Esophagus muscularis mucosa (tissue), 4 donors: ENCODE measurements at regions not wholly inside any gene's neighbourhood (a gene's known extent, or its start where the extent isn't known, plus 50 kb on each side); places are given as distances from the start of the nearest gene placed in this dataset.

Experiments used
- DNase-seq: peaks from one replicate; pipeline ENCODE4 v3.0.0-alpha.2; 2017; ENCODE audit errors: extremely low spot score
- H3K27ac ChIP-seq, 4 donors: fragments of 200-600 bp; sonication (generic); replicated peaks in 1 of 4; 1 replicate in 3 of 4; 2 replicates in 1 of 4; pipeline ENCODE4 v1.5.1; 2016 to 2019; ENCODE audit warnings: mild to moderate bottlenecking in 1 of 4
- H3K27me3 ChIP-seq, 4 donors: fragments of 200-600 bp; sonication (generic); one replicate each; pipeline versions ENCODE4 v1.5.1 to v1.6.0; 2016 to 2019
- H3K36me3 ChIP-seq, 4 donors: fragments of 200-600 bp; sonication (generic); one replicate each; pipeline ENCODE4 v1.5.1; 2016 to 2019
- H3K4me1 ChIP-seq, 4 donors: fragments of 200-600 bp; sonication (generic); one replicate each; pipeline ENCODE4 v1.5.1; 2016 to 2019
- H3K4me3 ChIP-seq, 4 donors: fragments of 200-600 bp; sonication (generic); 1 replicate in 2 of 4; 2 replicates in 2 of 4; pipeline ENCODE4 v1.5.1; 2016 to 2019; ENCODE audit warnings: mild to moderate bottlenecking in 4 of 4, moderate library complexity in 1 of 4
- H3K9me3 ChIP-seq, 4 donors: fragments of 200-600 bp; sonication (generic); 1 replicate in 3 of 4; 2 replicates in 1 of 4; pipeline ENCODE4 v1.5.1; 2016 to 2019
- EP300 ChIP-seq: sonication (generic); formaldehyde crosslinking; IDR thresholded peaks from one replicate; pipeline ENCODE4 v1.6.1; 2017; ENCODE audit warnings: antibody characterized with exemption
- POLR2A ChIP-seq: fragments of 450-650 bp; IDR thresholded peaks from one replicate; pipeline ENCODE4 v1.6.1; 2017; ENCODE audit warnings: antibody characterized with exemption, moderate library complexity, mild to moderate bottlenecking, low read depth
- POLR2AphosphoS5 ChIP-seq, 2 donors: sonication (generic); formaldehyde crosslinking; IDR thresholded peaks; one replicate each; pipeline ENCODE4 v1.6.1; 2017; ENCODE audit warnings: antibody characterized with exemption in 2 of 2
- WGBS: methylation state at CpG from one replicate; pipeline ENCODE4 v1.1.5; 2018; 5-methylcytosine and 5-hydroxymethylcytosine counted together
- intact Hi-C: fragments of 100-400 bp; cut with DNase I; formaldehyde crosslinking; loops from one replicate; pipeline ENCODE4 v1.15.1; 2023
- TF ChIP-seq, protein P1 (sequence below), 3 experiments: fragments of 200-600 bp in 2 of 3; fragments of 450-650 bp in 1 of 3; sonication (generic) in 2 of 3; IDR thresholded peaks; one replicate each; pipeline ENCODE4 v1.5.1; 2017 to 2019; ENCODE audit warnings: antibody characterized with exemption in 3 of 3, mild to moderate bottlenecking in 2 of 3, moderate library complexity in 1 of 3

- no peak overlapping the region for H3K4me3 ChIP-seq
- no peaks in the 10 kb centered on the region for H3K9me3 ChIP-seq
- no peak for DNase-seq
- no peak overlapping the region for H3K27ac ChIP-seq
- H3K27me3 ChIP-seq: no peaks in the 10 kb centered on the region
- no peaks in the 10 kb centered on the region for H3K4me1 ChIP-seq
- WGBS: 93% methylated on average over 3 of the region's 3 CpGs
- H3K36me3 ChIP-seq: no peaks in the 10 kb centered on the region
- TF ChIP-seq, protein P1, sequence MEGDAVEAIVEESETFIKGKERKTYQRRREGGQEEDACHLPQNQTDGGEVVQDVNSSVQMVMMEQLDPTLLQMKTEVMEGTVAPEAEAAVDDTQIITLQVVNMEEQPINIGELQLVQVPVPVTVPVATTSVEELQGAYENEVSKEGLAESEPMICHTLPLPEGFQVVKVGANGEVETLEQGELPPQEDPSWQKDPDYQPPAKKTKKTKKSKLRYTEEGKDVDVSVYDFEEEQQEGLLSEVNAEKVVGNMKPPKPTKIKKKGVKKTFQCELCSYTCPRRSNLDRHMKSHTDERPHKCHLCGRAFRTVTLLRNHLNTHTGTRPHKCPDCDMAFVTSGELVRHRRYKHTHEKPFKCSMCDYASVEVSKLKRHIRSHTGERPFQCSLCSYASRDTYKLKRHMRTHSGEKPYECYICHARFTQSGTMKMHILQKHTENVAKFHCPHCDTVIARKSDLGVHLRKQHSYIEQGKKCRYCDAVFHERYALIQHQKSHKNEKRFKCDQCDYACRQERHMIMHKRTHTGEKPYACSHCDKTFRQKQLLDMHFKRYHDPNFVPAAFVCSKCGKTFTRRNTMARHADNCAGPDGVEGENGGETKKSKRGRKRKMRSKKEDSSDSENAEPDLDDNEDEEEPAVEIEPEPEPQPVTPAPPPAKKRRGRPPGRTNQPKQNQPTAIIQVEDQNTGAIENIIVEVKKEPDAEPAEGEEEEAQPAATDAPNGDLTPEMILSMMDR (IDR thresholded peaks at IDR 0.05): no peak
- no peak for TF ChIP-seq EP300
- no peak for TF ChIP-seq POLR2AphosphoS5 (IDR thresholded peaks at IDR 0.05)
- TF ChIP-seq POLR2A: no peak
- intact Hi-C loops: no loop called here
Observed at GRCh38 chr10:8576911-8577310, 522.4 kb downstream of the GATA3 start.

- intact Hi-C loops: no loop called here
- 84% methylated on average over 7 of the region's 7 CpGs for WGBS
- no peak for TF ChIP-seq EP300
- no peak for TF ChIP-seq POLR2A
- no peak for TF ChIP-seq POLR2AphosphoS5 (IDR thresholded peaks at IDR 0.05)
Observed at GRCh38 chr10:8577686-8578085, 523.2 kb downstream of the GATA3 start.

DNA sequence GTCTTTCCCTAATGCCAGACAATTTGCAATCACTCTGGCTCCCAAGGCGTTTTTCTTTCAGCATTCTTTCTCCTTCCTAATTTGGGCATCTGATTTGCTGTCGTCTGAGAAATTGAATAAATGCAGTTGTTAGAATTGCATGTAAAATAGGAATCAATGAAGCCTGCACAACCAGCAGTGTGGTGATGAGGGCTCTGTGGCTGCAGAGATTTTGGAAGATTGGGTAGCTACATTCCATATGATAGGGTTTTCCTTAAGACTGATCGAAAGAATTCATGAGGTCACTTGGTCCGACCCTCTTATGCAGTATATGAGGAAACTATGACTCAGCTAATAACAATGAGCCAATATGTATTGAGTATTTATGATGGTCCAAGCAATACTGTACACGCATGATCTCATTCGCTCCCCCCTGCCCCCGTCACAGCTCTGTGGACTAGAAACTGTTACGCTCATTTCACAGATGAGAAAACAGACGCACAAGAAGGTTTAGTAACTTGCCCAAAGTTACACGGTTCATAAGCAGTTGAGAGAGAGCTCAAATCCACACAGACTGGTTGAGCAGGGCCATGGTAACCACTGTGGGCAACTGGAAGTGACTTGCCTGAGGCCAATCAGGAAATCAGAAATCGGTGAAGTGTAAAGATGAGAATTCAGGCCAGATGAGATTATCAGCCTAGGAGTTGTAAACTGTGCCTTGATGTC lies 527.2 kb downstream of the GATA3 start:
- 73% methylated on average over 10 of the region's 11 CpGs for WGBS
- intact Hi-C loops: no loop called here
- no peaks in the 10 kb centered on the region for H3K4me1 ChIP-seq
- no peak overlapping the region for H3K27ac ChIP-seq
- H3K4me3 ChIP-seq: no peak overlapping the region
- H3K36me3 ChIP-seq: no peaks in the 10 kb centered on the region
- H3K9me3 ChIP-seq: no peaks in the 10 kb centered on the region
- no peak for DNase-seq
- no peaks in the 10 kb centered on the region for H3K27me3 ChIP-seq
- no peak for TF ChIP-seq POLR2A
- TF ChIP-seq EP300: no peak
- no peak for TF ChIP-seq POLR2AphosphoS5 (IDR thresholded peaks at IDR 0.05)
- TF ChIP-seq, protein P1 (IDR thresholded peaks at IDR 0.05): no peak

More at GRCh38 chr10:8577686-8578085, 523.2 kb downstream of the GATA3 start:
- Histone ChIP-seq H3K27me3 (no peaks in the 10 kb centered on the region), H3K4me1 (no peaks in the 10 kb centered on the region), H3K4me3 (no peak overlapping the region), H3K9me3 (no peaks in the 10 kb centered on the region), H3K36me3 (no peaks in the 10 kb centered on the region), H3K27ac (no peak overlapping the region)
- no peak for DNase-seq

DNA sequence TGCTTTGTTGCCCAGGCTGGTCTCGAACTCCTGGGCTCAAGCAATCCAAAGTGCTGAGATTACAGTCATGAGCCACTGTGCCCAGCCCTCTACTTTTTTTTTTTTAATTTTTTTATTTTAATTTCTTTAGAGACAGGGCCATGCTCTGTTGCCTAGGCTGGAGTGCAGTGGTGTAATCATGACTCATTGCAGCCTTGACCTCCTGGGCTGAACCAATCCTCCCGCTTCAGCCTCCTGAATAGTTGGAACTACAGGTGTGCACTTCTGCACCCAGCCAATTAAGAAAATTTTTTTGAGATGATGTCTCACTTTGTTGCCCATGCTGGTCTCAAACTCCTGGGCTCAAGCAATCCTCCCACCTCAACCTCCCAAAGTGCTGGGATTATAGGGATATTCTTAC lies 528.6 kb downstream of the GATA3 start:
- H3K4me3 ChIP-seq: no peak overlapping the region
- intact Hi-C loops: no loop called here
- no peak overlapping the region for H3K27ac ChIP-seq
- DNase-seq: no peak
- TF ChIP-seq EP300: no peak
- H3K36me3 ChIP-seq: no peaks in the 10 kb centered on the region
- H3K9me3 ChIP-seq: no peaks in the 10 kb centered on the region
- 79% methylated on average over 2 of the region's 2 CpGs for WGBS
- no peaks in the 10 kb centered on the region for H3K27me3 ChIP-seq
- no peaks in the 10 kb centered on the region for H3K4me1 ChIP-seq

DNA sequence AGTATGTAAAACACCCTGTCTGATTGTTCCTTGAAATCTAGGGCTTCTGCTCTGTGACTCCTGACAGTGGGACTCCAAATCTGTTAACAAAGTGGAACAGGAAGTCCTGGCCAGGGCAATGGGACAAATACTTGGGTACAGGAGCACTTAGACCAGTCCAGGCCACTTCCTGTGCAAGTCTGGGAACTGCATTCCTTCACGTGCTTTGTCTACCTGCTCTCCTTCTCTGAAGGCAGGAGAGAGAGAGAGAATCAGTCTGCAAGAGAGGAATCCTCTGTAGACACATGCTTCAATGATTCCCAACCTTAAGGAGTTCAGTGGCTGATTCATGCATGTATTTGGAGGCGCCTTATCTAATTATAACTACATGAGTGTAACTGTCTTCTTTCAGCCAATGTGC lies 530.2 kb downstream of the GATA3 start:
- intact Hi-C loops: no loop called here
- no peaks in the 10 kb centered on the region for H3K36me3 ChIP-seq
- DNase-seq: no peak
- H3K27ac ChIP-seq: no peak overlapping the region
- H3K4me1 ChIP-seq: no peaks in the 10 kb centered on the region
- no peaks in the 10 kb centered on the region for H3K27me3 ChIP-seq
- TF ChIP-seq EP300 (no peak), POLR2A (no peak), POLR2AphosphoS5 (IDR thresholded peaks at IDR 0.05) (no peak)
- TF ChIP-seq, protein P1 (IDR thresholded peaks at IDR 0.05): no peak
- no peak overlapping the region for H3K4me3 ChIP-seq
- H3K9me3 ChIP-seq: no peaks in the 10 kb centered on the region
- 57% methylated on average over 2 of the region's 2 CpGs for WGBS

GRCh38 chr10:8586504-8586903 lies 532.0 kb downstream of the GATA3 start:
- intact Hi-C loops: no loop called here
- Histone ChIP-seq H3K27ac (no peak overlapping the region), H3K4me1 (no peaks in the 10 kb centered on the region), H3K36me3 (no peaks in the 10 kb centered on the region), H3K4me3 (no peak overlapping the region), H3K27me3 (no peaks in the 10 kb centered on the region), H3K9me3 (no peaks in the 10 kb centered on the region)
- DNase-seq: no peak
- 79% methylated on average over 3 of the region's 3 CpGs for WGBS
- TF ChIP-seq, protein P1 (IDR thresholded peaks at IDR 0.05): no peak
- no peak for TF ChIP-seq POLR2AphosphoS5 (IDR thresholded peaks at IDR 0.05)
- no peak for TF ChIP-seq EP300
- TF ChIP-seq POLR2A: no peak
